Left forelimb (tissue), 1 donor: ENCODE measurements at regions not wholly inside any gene's neighbourhood (a gene's known extent, or its start where the extent isn't known, plus 50 kb on each side); places are given as distances from the start of the nearest gene placed in this dataset.

Experiments
- DNase-seq: peaks from one replicate; pipeline ENCODE4 v3.0.0-alpha.2; 2018; ENCODE audit warnings: low spot score

DNA sequence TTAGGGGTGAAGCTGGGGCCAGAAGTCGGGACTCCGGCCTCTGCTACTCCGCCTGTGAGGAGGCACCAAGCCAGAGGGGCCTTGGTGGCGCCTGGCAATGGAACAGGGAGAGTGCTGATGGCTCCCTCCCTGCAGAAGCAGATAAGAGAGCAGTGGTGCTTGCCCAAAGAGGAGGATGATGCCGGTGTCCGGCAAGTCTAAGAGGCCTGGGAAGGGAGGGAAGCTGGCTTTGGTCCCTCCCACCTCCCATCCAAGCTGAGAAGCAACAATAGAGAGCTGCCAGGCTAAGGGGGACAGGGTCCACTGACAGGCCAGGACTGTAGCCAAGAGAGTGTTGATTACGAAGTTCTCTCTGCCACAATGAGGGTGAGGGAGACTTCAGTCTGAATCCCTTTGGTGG, 479.5 kb downstream of the TNS1 start:
- DNase-seq: no peak

DNA sequence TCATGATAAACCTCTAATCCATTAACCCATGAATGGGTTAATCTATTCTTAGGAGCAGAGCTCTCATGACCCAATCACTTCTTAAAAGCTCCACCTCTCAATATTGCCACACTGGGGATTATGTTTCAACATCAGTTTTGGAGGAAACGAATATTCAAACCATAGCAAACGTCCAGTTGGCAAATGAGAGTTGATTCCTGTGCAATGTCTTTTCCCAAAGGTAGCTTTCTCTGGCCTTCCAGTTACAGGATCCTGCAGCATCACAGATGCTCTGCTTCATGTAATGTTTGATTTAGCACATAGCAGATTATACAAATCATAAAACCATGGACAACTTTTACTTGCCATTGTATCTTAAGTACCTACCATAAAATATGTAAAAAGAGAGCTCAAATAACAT, 481.0 kb downstream of the TNS1 start:
- no peak for DNase-seq

DNA sequence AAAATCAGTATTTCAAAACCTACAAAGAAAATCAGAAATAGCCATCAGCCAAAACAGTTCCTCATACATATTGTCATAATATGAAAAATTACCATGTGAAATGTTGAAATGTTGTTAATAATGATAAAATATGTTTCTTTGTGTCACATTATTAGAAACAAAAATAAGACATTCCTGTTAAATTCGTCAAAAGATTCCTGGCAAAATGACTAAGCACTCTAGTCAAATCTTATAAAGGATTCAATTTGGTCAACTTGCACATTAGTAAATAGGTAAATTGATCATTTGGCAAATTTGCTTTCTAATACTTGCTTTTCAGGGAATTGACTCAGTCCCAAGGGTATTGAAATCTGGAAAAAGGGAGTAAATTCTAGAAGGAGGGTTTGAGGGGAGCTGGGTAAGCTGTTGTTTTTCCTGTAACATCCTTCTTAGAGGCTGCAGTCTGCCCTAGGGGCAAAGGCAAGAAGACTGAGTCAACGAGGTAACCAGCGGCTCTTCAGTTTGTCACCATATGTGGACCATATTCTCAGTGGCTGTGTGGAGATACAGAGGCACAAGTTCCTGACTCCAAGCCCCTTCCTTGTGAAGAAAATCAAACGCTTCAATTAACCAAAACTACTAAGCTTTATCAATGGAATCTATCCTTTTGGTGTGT, 482.3 kb downstream of the TNS1 start:
- no peak for DNase-seq

DNA sequence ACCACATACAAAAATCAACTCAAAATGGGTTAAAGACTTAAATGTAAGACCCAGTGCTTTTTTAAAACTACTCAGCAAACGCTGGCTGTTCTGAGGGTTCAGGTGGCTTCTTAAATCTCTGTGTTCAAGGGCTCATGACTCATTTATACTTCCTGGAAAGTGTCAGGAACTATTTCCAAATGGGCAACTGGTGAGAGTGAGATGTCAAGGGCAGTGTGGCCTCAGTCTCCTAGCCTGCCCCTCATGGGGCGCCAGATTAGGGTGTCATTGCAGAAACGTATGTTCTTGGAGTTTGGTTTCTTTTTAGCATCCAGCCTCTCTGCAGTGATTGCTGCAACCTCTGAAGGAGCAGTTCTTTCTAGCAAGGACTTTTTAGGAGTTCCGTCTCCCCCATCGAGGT, 485.4 kb downstream of the TNS1 start:
- no peak for DNase-seq

DNA sequence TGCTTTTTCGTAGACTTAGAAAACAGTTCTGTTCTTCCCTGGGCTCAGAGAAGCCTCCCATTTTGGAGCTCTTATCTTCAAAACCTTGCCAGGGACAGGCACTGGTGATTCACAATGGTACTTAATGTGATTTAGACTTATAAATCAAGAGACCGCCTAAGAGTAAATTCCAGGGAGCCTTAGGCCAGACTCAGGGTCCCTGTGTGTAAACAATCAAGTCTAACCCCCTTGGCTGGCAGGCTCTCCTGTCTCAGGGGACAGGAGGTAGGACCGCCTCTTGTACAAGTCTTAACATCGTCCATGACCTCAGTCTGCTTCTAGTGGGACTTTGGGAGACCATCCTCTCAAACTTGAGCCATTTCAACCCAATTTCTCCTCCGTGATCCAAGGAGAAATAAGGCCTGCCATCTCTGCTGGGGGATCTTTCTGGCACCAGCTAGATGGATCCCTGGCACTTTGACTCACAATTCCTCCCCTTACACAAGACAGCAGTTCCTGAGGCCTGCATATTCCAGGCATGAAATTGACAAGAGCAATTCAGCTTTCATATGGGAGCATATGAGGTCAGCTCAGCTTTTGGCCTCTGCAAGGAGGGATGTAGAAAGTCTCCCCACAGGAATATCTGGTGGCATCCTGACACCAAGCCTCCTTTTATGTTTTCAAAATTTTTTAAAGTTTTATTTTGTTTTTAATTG, 487.0 kb downstream of the TNS1 start:
- no peak for DNase-seq

DNA sequence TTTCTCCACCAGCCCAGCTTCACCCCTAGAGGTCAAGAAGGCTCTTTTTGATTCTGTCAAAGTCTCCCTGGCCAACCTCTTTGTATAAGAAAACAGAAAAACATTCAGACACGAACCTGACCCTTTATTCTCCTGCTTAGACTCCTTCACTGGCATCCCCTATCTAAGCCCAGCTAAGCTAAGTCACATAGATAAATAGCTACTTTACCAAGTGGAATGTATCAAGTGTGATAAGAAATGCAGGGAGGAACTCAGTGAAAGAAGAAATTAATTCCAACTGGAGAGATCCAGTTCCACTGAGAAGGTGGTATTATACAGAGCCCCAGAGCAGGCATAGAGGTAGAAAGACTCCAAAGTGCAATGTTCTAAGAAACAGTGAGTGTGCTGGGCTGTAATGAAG, 489.5 kb downstream of the TNS1 start:
- DNase-seq: no peak

DNA sequence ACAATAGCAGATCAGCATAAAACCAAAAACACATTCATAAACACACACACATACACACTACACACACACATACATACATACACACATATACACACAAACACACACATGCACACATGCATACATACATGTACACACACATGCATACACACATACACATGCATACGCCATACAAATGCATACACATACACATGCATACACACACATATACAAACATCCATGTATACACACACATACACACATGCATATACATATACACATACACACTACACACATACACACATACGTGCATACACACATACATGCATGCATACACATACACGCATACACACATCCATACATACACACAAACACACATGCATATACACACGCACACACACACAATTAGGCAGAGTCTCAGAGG, 490.1 kb downstream of the TNS1 start:
- DNase-seq: no peak

DNA sequence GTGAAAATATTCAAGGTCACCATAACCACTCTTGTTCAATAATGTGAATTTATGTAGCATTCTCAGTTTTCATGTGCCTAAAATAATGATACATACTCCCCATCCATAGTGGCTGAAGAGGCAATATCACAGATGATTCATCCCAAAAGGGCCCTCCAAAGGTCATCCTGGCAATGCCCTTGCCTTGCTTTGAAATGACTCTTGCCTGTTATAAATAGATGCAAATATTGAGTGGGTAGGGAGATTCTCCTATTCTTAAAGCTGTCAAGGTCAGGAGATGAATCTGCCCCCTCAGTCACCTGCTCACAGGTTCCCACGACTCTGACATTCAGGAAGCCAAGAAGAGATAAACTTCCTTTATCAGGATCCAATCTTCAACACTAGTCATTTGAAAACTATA, 490.5 kb downstream of the TNS1 start:
- no peak for DNase-seq

DNA sequence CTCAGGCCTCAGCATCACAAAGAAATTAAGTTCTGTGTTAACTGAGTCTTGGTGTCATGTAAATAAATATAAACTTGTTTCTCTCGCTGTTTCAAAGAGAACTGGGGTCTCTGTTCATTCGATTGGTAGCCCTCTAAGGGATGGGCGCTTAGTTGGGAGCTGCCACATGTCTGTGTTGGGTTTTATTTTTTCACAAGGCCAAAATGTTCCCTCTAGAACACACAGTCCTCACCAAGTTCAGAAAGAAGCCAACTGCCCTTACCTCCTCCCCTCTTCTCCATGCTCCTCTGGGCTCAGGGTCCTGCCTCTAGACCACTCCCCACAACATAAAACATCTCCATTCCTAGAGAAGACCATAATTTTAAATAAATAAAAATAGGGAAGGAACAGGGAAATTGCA, 490.9 kb downstream of the TNS1 start:
- no peak for DNase-seq

DNA sequence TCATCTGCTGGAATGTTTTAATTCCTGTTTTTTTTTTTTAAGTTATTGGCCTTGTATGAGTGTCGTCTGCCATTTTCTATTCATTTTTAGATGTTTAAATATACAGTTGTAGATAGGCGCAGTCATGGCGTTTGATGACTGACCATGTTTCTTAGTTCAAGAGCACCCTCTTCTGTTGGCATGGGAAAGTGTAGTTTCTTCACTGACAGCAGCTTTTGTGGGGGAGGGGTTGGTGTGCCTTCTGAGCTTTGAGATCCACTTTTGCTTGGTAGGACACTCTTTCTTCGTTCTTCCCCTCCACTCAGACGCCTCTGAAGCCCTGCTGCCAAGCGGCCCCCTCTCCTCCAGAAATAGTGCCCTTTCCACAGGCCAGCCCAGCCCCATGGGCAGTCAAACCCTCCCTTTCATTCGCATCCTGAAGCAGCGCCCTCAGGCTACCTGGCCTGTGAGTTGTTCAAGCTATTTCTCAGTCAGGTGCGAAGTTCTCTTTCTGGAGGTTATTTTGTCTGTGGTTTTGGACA, 492.0 kb downstream of the TNS1 start:
- DNase-seq: peak; percentile 69

DNA sequence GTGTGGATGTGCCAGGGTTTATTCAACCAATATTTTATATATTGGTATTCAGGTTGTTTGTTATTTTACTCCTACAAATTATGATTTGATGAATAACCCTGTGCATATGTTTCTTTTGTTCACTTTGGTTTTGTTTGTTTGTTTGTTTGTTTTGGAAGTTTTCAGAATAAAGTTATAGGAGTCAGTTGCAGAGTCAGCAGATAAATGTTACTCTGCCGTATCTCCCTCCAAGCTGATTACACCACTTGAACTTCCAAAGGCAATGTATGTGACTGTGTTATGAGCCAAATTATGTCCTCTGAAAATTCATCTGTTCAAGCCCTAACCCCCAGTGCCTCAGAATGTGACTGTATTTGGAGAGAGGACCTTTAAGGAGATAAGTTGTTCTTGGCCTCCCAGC, 497.5 kb downstream of the TNS1 start:
- DNase-seq: no peak

DNA sequence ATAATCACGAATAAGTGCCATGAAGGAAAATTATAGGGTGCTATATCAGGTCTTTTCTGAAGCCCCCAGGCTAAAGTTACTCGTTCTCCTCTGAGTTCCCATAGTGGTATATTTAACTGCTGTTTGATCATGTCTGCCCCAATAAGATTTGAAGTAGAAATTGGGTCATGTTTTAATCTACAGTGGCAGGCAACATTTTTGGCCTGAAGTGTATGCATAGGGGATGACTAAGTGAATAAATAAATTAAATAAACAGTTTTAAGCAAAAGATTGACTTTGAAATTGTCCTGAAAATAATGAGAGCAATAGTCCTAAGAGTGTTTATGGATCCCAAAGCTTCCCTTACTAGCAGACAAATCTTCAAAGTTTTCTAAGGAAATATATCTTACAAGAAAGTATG, 500.9 kb downstream of the TNS1 start:
- DNase-seq: no peak

DNA sequence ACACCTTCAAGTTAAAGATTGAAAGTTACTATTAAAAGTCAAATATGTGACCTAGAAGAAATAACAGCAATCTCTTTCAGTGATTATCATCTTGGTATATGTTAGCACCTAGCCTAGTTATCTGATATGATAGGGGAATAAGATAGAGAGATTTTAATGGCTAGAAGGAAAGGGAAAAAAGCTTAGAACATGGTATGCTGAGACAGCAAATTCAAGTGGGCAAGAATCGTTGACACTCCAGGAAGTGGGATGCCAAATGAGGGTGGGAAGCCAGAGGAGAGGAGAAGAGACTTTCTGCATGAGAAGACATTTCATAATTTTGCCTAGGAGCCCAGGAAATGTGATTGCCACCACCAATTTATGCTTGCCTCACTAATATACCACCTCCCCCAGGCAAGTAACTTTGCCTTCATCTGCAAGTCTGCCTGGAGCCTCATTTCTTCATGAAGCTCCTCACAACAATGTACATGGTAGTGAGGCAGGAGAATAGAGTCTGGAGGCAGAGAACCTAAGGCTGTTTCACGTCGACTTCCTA, 504.9 kb downstream of the TNS1 start:
- no peak for DNase-seq

DNA sequence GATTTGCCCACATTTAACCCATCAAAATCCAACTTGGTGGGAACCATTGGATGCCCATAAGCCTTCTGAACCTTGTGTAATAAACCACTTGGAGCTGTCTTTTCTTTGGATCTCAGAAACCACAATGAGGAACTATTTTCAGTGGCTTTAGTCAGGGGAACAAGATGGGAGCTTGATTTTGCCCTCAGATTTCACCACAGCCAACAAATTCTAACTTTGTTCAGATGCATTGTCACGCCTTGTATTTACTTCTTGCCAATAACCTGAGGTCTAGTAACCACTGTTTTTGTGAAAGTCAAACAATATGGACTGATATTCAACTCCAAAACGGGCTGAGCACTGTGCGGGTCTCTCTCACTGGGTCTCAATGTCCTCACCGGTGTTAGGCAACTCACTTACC, 508.2 kb downstream of the TNS1 start:
- DNase-seq: no peak

DNA sequence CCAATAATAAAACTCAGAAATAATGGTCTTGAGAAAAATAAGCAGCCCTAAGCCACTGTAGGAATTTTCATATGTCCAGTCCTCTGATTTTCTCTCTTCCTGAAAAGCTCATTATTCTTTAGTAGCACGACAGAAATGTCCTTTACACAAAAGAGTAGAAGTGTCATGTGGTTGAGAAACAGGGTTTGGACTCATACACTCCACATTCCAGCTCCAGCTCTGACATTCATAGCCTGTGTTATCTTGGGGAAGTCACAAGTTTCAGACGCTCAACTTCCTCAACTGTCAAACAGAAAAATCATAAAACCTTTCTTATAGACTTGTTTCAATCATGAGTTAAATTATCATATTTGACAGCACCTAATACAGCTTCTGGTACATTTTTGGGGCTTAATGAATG, 511.5 kb downstream of the TNS1 start:
- DNase-seq: no peak

DNA sequence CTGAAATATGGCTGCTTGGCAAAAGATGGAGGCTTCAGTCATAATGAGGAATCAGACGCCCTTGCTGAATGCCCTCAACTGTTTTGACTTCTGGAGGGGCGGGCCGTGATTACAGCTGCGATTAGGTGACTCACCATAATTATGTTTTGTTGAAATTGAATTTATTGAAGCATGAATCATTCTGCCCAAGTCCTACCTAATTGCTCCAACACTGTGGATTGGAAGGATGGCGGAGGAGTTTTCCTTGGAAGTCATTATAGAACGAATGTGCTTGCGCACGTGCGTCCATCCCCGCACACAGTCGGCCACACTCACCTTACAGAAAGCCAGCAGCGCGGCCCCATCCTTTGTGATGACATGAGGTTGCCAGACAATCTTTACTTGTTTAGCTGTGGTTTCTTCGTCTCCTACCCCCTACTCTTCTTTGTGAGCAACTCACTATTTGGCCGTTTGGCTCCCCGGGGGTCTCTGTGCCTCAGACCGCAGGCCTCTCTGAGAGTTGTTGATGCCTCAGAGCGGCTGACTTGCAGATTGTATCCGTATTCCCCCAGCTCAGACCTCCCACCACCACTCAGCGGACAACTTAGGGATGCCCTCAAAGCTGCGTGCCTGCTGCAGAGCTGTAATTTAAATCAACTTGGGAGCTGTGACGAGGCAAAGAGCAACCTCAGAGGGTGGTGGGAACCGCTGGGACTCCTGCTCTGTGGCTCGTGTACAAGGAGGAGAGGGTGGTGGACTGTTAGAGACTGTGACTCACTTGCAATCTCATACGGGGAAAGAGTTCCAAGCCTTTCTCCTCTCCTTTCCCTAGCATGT, 513.4 kb downstream of the TNS1 start:
- DNase-seq: no peak

DNA sequence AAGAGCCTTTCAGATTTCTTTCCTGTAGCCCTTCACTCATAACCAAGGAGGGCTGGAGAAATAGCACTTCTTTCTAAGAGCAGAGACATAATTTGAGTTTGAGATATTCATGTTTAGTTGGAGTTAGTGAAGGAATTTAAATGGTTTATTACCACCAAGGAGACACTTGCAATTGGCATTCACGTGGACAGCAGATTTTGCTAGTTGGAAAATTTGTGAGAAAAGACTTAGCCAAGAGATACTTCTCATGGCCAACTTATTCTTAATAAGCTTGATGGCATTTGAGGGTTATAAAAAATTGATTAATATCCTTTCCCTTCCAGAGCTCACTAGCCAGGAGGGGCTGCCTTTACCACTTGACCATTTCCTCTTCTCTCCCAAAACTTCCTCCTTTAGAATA, 518.7 kb downstream of the TNS1 start:
- no peak for DNase-seq

DNA sequence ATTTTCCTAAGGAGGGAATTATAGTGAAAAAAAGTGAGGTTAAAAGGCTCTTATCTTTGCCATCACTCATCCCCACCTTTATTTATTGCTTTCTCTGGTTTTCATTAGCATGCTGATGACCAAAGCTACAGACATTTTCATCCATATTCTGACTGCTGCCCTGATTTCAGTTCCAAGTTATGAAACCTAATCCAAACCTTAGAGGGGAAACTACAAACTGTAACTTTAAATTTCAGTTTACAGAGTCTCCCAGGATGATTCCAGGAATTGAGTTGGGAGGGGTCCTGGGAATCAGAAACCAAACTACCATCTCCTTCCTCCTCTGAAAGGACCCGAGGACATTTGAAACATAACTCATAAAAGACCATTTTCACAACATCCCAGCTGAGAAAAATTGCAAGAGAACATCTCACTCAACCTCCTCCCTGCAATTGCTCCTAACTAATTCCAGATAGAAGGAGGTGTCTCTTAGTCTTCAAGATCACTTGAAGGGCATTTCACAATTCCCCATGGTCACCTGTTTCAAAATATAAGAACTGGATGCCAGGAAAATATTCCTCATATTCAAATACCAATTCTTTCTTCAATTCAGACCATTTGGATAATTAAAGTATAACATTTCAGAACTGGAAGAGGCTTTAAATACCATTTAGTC, 520.6 kb downstream of the TNS1 start:
- DNase-seq: no peak

DNA sequence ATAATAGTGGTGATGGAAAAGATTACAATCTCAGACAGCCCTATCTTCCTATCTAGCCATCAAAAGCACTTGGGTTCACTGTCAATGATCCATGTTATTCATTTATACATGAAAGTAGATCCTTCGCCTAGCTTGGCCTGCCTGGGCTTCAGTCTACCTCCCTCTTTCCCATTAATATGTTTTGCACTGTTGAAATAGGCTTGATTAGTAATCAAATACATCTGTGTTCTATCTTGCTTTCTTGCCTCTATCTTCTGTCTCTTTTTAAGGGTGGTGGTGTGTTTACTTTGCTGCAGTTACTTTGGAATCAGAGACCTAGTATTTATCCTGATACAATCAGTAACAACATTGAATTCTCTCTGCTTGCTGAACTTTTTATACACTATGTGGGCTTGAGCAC, 521.2 kb downstream of the TNS1 start:
- DNase-seq: no peak

DNA sequence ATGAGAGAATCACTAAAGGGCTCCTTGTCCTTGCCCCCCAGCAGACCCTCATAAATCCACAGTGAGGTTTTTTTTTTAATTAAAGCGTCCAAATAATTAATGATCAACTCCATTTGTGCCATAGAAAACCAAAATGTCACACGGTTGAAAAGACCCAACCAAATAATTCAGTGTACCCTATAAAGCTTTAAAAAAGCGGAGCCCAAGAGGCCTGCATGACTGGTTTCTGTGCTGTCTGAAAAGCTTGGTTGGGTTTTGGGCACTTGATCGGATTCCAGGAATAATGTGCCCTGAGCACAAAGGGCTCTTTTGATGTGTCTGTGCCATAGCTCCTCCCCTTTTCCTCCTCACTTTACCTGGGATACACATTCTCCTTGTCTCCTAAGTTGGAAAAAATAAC, 523.2 kb downstream of the TNS1 start:
- no peak for DNase-seq

DNA sequence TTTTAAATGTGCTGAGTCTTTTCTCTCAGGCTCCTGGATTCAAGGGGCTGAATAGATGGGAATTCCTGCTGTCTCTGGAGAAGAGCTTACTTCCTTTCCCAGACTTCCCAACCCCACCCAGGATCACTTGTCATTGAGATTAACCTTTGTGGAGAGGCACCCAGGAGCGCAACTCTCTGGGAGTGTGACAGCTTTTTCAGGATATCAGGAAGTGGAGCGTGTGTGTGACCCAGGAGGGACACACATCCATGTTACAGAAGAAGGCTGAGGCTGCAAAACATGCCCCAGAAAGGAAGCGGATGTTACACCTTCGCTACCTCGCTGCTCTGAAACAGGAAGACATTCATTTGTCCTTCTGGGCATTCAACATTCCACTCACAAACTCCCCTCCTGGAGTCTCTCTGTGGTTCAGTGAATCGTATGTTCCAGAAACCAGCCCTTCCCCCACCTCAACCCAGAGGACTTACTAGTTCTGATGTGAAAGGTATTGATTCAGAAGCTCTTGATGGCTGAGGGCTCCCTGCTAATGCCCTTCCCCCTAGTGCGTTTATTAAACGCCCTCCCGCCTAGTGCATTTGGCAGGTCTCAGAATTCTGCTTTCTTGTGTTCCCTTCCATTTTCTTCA, 523.9 kb downstream of the TNS1 start:
- no peak for DNase-seq

DNA sequence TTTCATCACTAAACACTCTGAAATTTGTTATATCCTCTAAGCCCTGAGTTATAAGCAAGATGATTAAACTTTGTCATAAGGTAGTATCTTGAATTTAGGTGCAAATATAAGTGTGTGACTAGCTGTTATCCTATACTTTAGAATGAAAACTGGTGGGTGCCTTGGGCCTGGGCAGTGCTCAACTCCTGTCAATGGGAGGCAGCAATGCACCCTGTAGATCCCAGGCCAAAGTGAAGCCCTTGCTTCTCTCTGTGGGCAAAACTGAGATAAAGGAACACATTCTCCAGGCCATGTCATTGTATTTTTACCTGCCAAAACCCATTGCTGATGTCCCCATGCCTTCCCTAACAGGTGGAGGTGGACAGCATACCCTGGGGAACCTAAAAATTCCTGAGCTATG, 525.2 kb downstream of the TNS1 start:
- no peak for DNase-seq
